Transverse colon (tissue), 4 donors: ENCODE measurements at regions not wholly inside any gene's neighbourhood (a gene's known extent, or its start where the extent isn't known, plus 50 kb on each side); places are given as distances from the start of the nearest gene placed in this dataset.

ENCODE experiments used
- POLR2A ChIP-seq: fragments of 450-650 bp; IDR thresholded peaks from one replicate; pipeline ENCODE4 v1.6.1; 2016; ENCODE audit warnings: antibody characterized with exemption, mild to moderate bottlenecking, moderate library complexity
- POLR2AphosphoS5 ChIP-seq, 3 donors: sonication (generic); formaldehyde crosslinking; IDR thresholded peaks; one replicate each; pipeline ENCODE4 v1.6.1; 2016; ENCODE audit warnings: antibody characterized with exemption in 3 of 3
- TF ChIP-seq, protein P1 (sequence below), 5 experiments: fragments of 200-600 bp in 3 of 5; fragments of 450-650 bp in 2 of 5; sonication (generic) in 3 of 5; IDR thresholded peaks; 1 replicate in 2 of 5; 2 replicates in 3 of 5; pipeline ENCODE4 v1.5.1; 2016 to 2017; ENCODE audit warnings: antibody characterized with exemption in 5 of 5, inconsistent platforms in 3 of 5, mild to moderate bottlenecking in 2 of 5, moderate library complexity in 1 of 5

DNA sequence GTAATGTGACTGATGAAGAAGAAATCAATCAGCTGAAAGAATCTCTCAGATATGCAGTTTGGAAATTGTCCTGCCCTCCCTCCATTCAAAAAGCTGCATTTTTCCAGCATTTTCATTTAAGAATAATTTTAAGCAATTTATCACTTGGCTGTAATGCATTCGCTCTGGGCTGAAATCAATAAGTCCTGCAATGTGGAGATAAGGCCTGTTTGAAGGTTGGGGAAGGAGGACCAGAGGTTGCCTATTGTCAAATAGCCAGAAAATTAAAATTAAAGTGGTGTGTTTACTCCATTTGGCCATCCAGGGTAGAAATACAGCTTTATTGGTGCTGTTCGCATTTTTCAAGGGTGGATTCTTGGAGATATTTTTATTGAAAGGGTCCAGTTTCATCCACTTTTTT is 187.6 kb upstream of the NFIA start:
- TF ChIP-seq, protein P1, sequence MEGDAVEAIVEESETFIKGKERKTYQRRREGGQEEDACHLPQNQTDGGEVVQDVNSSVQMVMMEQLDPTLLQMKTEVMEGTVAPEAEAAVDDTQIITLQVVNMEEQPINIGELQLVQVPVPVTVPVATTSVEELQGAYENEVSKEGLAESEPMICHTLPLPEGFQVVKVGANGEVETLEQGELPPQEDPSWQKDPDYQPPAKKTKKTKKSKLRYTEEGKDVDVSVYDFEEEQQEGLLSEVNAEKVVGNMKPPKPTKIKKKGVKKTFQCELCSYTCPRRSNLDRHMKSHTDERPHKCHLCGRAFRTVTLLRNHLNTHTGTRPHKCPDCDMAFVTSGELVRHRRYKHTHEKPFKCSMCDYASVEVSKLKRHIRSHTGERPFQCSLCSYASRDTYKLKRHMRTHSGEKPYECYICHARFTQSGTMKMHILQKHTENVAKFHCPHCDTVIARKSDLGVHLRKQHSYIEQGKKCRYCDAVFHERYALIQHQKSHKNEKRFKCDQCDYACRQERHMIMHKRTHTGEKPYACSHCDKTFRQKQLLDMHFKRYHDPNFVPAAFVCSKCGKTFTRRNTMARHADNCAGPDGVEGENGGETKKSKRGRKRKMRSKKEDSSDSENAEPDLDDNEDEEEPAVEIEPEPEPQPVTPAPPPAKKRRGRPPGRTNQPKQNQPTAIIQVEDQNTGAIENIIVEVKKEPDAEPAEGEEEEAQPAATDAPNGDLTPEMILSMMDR (IDR thresholded peaks at IDR 0.05): no peak
- no peak for TF ChIP-seq POLR2A
- no peak for TF ChIP-seq POLR2AphosphoS5 (IDR thresholded peaks at IDR 0.05)
